ENCODE measurements at regions not wholly inside any gene's neighbourhood (a gene's known extent, or its start where the extent isn't known, plus 50 kb on each side); places are given as distances from the start of the nearest gene placed in this dataset.

DNA sequence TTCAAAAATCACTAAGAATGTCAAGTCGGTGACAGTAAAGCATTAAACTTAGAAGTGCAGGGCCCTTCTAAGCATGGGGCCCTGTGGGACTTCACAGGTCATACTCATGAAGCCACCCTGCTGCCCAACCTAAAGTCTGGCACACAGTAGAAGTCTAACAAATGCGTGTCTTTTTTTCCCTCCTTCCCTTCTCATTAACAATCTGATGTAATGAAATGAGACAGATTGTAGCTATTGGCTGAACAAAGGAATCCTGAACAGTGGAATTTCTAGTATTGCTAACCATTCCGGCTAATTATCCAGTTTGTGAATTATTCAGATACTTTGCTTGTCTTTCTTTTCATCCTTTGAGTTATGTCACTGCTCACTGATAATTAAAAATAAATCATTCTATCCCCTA lies 369.9 kb downstream of the WDR11 start:
- peak in 1 of 58 donors; percentile 12 for DNase-seq

DNA sequence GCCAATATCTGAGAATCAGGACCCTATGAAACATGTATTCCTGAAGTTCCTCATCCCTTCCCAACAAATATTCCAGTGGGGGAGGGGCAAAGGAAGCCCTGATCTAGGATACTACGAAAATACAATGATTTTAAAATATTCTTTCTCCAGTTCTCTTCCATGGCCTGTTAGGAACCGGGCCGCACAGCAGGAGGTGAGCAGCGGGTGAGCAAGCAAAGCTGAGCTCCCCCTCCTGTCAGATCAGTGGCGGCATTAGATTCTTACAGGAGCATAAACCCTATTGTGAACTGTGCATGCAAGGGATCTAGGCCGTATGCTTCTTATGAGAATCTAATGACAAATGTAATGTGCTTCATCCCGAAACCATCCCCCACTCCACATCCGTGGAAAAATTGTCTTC lies 370.8 kb downstream of the WDR11 start:
- no peak for DNase-seq

DNA sequence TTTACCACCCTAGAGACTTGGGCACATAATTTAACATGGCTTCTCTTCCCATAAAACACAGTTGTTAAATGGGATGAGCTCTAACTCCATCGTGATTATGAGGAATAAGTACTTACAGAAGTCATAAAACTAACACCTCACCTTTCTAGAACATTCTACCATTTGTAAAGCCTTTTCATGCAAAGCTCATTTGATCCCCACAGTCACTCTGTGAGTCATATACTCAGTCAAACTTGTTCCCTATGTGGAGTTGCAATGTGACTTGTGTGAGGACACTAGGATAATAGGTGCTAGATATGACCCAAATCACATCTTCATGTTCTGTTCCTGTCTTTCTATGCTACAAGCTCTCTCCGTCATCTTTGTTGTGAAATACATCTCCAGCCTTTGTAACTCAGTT lies 371.7 kb downstream of the WDR11 start:
- DNase-seq: no peak

DNA sequence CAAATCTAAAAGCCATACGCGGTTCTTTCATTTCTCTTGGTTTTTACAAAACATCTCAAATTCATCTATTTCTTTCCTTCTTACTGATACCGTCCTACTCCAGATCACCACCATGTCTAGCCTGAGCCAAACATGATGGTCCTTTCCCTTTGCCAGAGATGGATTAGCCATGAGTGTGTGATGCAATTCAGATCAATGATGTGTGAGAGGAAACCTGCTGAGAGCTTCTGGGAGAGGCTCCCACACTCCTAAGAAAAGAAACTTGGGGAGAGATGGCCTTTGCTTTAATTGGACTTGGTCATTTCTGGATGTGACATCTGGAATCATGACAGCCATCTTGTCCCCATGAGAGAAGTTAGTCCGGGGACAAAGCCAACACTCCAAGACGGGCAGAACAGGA lies 367.2 kb downstream of the FGFR2 start:
- no peak for DNase-seq

DNA sequence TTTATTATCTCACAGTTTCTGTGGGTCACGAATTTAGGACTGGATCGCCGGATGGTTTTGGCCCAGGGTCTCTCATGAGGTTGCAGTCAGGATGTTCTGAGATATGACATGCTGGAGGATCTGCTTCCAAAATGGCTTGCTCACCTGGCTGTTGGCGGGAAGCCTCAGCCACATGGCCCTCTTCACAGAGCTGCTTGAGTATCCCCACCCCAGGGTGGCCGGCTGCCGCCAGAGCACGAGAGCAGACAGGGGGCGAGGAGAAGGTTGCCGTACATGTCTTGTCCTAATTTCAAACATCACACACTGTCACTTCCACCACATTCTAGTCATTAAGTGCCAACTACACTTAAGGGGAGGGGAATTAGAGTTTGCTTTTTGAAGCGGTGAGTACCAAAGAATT lies 365.8 kb downstream of the FGFR2 start:
- DNase-seq: no peak

DNA sequence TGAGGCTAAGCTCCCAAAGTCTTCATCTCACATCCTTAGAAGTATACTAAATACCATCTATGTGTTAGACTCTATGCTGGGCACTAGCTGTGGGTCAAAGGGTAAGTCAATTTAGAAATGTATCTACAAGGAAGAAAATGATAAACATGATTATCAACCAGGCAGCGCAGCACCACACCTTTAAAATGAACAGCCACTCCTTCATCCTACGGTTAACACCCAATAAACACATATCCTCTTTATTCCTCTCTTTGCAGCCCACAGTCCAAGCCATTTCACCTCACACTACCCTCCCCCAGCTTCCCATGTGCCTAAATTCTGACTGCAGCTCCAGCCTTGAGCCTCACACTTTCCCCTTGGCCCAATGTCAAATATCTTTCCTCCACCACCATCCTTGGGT lies 362.6 kb downstream of the FGFR2 start:
- DNase-seq: no peak

DNA sequence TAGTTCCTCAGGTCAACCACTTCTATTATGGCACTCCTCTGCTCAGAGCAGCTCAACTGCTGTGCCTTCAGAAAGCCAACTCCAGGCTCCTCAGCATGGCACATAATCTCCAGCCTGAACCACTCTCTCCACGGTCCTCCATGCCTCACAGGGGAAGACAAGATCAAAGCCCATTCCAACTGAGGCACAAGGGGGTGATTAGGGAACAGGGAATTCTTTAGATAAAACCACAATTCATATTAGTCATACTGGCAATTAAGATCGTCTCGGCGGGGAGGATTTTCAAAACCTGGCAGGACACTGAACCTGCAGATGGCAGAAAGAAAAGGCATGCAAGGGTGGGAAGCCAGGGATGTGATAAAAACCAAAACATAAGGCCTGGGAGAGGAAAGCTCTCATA lies 361.6 kb downstream of the FGFR2 start:
- no peak for DNase-seq

DNA sequence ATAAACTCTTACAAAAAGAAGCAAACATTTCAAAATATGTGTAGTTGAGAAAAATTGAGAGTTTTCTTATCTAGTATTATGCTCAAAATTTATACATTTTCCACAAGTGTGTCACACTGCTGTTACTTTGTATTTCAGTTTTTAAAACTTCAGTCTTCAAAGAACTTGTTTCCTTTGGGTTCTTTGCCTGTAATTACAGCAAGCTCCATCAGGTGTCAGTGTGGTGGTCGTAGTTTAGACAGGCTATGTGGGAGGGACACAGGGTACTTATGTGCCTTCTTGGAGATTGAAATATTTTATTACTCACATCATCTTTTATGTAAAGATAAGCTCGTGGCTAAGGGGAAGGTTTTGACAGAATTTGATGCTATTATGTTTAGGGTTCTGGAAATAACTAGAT lies 360.5 kb downstream of the FGFR2 start:
- DNase-seq: no peak

DNA sequence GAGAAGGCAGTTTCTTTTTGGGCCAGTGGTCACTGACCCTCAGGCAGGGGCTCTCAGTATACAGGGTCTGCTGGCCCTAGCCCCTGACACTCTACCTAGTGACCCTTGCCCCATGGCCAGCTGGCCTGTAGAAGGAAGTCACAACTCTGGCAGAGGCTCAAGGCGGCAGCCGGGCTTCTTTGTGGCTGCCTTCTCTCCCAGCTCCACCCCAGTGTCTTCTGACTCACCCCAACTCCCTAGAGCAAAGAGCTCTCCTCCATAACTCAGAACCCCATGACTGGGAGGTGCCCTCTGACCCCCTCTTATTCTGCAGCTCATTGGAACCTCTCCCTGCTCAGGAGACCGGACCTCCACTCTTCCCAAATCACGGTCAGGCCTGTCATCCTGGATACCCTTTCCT lies 358.2 kb downstream of the FGFR2 start:
- DNase-seq: no peak

DNA sequence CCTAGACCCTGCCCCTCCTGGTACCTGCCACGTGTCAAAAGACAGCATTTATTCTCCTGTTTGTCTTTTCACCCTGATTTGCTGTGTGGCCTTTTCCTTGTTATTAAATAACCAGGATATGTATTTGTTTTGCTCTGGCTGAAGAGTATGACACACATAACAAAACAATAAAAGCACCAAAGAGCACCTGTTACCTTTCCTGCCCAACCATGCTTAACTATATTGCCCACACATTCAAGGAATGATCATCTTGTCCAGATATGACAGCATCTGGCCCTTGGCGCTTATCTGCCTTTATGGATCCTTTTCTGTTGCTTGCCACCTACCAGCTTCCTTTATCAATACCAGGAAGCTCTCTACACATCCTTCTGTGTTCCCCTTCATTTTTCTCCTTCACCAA lies 357.7 kb downstream of the FGFR2 start:
- DNase-seq: no peak

DNA sequence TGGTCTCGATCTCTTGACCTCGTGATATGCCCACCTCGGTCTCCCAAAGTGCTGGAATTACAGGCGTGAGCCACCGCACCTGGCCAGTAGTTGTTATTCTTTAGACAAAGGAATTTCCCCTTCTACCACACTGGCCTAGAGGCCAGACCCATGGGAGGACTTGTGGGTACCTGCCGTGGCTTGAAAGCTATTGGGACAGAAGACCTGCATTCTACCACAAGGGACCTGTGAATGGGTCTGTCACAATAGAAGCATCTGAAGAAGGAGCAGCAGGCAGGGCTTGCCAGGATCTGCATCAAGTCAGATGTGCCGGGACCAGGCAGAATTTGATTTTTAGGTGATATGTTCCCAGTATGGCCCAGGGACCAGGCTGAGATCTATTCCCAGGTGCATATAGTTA lies 356.9 kb downstream of the FGFR2 start:
- DNase-seq: no peak

DNA sequence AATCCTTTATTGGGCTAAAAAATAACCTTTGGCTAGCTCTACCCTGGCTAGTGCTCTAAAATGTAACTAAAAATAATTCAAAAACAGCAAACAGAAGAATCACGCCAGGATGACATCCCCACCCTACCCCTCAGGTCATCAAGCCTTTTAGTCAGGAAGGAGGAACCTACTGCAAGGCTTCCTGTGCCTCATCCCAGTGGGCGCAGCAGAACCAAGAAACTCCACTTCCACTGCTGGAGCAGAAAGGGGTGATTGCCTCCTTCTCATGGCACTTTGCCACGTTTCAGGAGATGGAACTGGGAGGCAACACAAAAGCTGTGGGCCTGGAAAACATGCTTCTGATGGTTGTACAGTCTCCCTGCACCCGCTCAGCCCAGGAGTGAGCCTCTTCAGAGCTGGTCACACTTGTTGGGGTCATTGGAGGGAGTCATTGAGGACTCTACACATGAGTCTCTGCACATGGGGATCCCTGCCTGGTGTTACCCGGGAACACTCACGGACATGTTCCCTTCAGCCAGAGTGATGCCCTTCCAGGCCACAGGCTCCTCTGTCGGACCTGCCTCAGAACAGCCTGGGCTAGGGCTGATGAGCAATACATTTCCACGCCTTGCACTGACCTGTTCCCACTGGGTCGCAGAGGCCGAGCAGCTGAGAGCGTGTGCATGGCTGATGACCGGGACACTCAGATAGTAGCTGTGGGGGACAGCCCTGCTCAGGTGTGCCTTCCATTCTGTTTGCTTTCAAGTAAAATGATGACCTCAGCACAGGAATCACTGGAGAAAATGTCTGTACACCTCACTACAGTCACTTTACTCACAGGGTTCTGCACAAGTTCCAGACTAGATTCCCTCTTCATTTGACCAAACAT lies 355.3 kb downstream of the FGFR2 start:
- DNase-seq: no peak

DNA sequence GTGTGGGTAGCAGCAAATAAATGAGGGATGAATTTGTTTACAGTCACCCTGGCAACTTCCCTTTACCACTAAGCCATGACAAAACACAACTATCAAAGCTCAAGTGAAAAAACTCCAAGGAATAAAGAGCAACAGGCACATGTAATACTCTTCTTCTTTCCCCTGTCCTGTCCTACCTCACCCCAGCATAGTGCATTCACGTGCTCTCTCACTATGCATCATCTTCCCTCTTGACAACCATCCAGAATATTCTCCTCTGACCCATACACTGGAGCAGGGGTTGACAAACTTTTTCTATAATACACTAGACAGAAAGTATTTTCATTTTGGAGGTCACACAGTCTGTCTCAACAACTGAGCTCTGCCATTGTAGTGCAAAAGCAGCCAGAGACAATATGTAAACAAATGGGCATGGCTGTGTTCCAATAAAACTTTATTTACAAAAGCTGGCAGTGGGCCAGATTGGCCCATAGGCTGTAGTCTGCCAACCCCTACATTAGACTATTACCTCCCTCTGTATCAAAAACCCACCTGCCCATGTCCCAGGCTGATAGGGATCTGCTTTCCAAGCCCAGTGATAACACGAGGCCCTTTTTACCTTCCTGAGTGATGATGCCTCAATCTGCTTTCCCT lies 354.5 kb downstream of the FGFR2 start:
- DNase-seq: no peak

DNA sequence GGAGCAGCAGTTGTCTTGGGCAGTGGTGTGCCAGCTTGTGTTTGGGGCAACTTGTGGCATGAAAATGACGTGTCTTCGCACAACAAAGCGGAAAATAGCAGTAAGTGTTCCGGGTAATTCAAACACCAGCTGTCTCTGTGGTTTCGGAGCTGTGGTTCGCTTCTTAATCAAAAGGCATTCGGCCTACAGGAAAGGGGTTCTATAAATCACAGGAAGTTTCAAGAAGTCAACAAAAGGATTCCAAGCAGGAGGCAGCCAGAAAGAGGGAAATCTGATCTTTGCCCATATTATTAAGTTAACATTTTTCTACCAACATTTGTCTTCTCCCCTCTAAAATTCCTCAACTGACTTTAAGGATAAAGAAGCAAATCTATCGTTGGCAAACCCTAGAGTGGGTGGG lies 353.4 kb downstream of the FGFR2 start:
- DNase-seq: no peak

DNA sequence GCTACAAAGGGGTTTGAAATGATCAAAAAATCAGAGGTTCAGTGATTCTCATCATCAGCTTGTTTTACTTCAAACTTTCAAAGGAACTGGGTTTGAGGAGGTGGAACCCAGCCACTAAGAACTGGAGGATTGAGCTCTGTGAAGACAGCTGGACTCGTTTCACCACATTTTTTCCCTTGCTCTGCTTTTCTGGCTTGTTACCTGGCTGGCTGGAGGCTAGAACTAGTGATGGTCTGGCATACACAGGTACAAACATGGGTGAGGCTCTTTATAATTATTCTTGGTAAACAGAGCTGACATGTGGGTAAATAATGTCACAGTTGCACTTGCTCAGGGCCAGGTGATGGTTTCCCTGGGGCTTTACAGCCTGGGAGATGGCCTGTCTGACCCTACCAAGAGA lies 352.5 kb downstream of the FGFR2 start:
- no peak for DNase-seq

DNA sequence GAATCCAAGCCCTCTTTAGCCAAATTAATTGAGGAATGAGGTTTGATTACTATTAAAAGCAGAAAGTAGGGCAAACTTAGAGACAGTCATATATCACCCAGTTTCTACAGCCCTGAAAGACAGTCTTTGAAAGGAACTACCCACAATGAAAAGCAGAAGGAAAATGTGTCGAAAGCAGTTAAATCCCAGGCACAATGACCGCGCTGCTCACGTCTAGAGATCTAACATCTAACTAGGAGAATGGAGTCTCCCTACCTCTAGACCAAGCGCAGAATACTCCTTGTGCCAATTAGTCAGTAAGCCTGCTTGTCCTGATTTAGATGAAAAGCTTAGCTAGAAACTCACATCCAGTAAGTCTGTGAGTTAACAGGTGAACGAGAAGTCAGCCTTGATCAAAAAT lies 350.0 kb downstream of the FGFR2 start:
- no peak for DNase-seq

DNA sequence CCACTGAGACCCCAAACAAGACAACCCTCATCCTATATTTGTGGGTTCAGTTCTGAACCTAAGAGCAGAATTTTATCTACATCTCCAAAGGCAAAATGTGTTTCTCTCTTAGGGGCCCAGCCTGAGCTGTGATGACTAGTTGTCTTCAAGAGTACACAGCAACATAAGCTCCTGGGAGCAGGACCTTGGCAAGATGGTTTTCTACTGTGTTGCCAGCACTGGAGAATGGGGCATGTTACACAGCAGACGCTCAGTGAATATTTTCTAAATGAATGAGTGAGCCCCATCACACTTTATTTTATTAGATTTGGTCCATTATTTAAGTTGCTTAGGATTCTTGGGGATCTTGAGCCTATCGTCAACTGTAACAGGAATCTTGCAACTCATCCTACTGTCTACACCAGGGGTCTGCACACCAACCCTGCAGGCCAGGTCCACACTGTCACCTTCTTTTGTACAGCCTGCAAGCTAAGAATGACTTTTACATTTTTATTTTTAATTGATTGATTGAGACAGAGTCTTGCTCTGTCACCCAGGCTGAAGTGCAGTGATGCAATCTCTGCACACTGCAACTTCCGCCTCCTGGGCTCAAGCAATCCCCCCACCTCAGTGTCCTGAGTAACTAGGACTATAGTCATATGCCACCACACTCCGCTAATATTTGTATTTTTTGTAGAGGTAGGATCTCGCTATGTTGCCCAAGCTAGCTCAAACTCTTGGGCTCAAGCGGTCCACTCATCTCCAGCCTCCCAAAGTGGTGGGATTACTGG lies 347.1 kb downstream of the FGFR2 start:
- no peak for DNase-seq

DNA sequence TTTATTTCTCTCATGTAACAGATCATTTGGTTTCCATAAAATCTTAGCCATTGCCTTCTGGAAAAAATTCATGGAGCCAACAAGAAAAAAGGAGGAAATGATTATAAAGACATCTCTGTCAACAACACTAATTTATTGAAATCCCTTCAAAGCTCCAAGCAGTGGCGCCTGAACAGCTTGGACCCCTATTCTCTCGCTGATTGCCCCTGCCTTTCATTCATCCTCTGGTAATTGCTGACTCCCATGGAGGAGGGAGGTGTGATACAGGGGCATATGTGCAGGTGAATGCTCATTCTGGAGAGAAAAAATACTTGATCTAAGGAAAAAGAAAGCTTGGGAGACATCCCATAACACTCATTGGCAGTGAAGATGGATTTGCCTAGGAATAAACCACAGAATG lies 345.5 kb downstream of the FGFR2 start:
- DNase-seq: no peak

DNA sequence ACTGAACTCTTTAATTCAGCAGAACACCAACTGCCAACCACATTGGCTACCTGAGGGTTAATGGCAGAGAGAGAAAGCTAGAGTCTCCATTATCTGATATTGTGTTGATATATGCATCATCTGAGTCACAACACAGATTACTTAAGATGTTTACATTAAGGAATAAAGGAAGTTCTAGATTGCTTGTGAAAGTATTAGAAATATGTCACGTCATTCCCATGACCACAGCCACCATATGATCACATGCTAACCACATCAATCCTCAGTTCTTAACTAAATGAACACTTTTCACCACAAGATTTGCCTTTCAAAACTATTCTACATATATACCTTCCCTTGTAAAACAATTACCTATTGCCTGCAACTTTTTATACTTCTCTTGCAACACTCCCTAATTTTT lies 337.9 kb downstream of the FGFR2 start:
- DNase-seq: no peak

DNA sequence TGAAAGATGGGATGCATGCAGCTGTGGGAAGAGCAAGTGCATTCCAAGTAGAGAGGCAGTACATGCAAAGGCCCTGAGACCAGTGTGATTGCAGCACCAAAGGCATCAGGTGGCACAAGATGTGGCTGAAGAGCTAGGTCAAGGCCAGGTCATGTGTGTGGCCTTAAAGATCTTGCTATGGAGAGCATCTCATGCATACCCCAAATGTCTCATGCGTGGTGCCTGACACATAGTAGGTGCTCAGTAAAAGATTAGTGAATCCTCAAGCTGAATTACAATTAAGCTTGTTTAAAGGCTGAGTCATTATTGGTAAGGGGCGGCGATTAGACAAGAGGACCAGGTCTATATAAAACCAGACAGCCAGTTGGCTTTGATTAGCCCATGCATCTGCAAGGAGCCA lies 336.6 kb downstream of the FGFR2 start:
- DNase-seq: no peak

DNA sequence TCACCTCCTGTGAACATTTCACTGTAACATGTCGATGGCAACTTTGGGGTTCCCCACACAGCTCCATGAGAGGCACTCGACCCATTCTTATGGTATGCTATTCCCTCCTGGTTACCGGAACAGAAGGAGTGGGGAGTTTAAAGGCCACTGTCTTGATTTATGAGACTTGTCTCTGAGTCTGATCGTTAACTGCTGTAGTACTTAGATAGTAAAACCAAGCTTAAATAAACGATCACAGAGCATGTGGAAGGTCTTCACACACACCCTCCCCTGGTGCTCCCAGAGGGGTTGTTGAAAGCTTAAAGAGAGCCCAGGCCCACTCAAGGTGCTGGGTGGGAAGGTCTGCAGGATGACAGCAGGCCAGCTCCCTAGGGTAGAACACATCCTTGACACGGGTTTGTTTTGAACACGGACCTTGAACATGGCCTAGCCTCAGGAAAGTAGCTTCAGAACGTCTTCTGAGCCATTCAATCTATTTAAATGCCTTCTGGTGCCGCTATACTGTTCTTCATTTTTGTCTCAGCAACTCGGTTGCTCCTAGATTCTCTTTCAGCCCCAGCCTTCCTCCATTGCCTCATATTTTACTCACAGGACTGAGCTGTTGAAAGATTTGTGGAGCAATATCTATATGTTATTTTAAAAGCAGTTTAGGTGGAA lies 335.3 kb downstream of the FGFR2 start:
- no peak for DNase-seq

DNA sequence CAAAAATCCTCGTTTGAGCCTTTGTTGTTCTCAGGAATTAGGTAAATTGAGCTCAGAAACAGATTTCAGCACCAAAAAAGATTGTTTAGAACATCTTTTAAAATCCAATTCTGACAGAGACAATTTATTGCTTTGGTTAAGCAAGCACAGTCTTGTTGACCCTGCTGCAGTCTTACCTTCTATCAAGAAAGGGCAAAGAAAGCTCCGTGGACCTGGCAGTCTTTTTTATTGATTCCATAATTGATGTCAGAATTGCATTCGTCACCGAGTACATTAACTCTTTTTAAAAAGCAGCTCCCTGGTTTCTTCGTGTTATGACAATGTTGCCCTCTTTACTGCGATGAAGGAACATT lies 334.8 kb downstream of the FGFR2 start:
- DNase-seq: no peak
